ENCODE measurements at regions not wholly inside any gene's neighbourhood (a gene's known extent, or its start where the extent isn't known, plus 50 kb on each side); places are given as distances from the start of the nearest gene placed in this dataset.
A peak's percentile ranks its signal among the peaks of the same experiment; 100 is the strongest.

DNA sequence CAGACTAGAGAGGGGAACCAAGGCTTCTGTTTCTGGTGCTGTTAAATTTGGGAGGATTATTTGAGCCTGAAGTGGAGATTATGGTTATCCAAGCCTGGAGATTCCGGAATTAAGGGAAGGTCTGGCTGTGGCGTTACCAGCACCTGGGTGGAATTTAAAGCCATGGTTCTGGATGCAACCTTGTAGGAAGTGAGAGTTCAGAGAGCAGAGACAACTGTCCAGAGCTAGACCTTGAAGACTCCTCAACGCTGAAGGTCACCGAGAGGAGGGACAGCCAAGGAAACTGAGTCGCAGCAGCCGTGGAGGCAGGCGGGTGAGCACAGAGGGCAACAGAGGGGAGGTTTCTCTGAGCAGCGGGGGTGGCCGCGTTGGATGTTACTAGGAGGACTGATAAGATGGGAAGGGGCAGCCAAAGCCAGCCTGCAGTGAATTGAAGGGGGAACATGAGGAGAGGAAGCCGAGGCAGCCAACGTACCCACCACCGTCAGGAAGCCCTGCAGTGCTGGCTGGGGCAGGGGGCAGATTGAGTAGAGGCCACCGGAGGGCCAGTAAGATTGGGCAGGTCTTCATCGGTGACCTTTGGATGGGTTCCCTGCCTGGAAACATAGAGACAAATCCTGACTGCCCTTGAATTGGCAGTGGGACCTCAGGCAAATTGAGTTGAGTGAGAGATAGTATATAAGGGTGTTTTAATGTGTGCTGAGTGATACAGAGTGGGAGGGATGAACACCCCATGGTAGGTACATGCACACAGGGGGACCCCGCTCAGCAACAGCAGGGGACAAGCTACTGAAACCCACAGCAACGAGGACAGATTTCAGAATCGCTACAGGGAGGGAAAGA is 90.3 kb downstream of the SNX5 start (continued):
- TF ChIP-seq, protein P1, sequence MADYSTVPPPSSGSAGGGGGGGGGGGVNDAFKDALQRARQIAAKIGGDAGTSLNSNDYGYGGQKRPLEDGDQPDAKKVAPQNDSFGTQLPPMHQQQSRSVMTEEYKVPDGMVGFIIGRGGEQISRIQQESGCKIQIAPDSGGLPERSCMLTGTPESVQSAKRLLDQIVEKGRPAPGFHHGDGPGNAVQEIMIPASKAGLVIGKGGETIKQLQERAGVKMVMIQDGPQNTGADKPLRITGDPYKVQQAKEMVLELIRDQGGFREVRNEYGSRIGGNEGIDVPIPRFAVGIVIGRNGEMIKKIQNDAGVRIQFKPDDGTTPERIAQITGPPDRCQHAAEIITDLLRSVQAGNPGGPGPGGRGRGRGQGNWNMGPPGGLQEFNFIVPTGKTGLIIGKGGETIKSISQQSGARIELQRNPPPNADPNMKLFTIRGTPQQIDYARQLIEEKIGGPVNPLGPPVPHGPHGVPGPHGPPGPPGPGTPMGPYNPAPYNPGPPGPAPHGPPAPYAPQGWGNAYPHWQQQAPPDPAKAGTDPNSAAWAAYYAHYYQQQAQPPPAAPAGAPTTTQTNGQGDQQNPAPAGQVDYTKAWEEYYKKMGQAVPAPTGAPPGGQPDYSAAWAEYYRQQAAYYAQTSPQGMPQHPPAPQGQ (CRISPR knock-in tag; IDR thresholded peaks at IDR 0.05; ENCODE audit: borderline replicate concordance), result peak; percentile 86; the same call in 1 of the 2 replicates
- no peak for TF ChIP-seq ZBTB3 (CRISPR knock-in tag; IDR thresholded peaks at IDR 0.05; ENCODE audit: borderline replicate concordance, low read depth)
- TF ChIP-seq TBX3 (IDR thresholded peaks at IDR 0.05; ENCODE audit: borderline replicate concordance), result no peak
- TF ChIP-seq POLR2G (IDR thresholded peaks at IDR 0.05; ENCODE audit: low read depth, low read length), result peak; percentile 55; the same call in 1 of the 2 replicates
- TF ChIP-seq, protein P2, sequence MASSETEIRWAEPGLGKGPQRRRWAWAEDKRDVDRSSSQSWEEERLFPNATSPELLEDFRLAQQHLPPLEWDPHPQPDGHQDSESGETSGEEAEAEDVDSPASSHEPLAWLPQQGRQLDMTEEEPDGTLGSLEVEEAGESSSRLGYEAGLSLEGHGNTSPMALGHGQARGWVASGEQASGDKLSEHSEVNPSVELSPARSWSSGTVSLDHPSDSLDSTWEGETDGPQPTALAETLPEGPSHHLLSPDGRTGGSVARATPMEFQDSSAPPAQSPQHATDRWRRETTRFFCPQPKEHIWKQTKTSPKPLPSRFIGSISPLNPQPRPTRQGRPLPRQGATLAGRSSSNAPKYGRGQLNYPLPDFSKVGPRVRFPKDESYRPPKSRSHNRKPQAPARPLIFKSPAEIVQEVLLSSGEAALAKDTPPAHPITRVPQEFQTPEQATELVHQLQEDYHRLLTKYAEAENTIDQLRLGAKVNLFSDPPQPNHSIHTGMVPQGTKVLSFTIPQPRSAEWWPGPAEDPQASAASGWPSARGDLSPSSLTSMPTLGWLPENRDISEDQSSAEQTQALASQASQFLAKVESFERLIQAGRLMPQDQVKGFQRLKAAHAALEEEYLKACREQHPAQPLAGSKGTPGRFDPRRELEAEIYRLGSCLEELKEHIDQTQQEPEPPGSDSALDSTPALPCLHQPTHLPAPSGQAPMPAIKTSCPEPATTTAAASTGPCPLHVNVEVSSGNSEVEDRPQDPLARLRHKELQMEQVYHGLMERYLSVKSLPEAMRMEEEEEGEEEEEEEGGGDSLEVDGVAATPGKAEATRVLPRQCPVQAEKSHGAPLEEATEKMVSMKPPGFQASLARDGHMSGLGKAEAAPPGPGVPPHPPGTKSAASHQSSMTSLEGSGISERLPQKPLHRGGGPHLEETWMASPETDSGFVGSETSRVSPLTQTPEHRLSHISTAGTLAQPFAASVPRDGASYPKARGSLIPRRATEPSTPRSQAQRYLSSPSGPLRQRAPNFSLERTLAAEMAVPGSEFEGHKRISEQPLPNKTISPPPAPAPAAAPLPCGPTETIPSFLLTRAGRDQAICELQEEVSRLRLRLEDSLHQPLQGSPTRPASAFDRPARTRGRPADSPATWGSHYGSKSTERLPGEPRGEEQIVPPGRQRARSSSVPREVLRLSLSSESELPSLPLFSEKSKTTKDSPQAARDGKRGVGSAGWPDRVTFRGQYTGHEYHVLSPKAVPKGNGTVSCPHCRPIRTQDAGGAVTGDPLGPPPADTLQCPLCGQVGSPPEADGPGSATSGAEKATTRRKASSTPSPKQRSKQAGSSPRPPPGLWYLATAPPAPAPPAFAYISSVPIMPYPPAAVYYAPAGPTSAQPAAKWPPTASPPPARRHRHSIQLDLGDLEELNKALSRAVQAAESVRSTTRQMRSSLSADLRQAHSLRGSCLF (CRISPR knock-in tag; IDR thresholded peaks at IDR 0.05; ENCODE audit: borderline replicate concordance), result no peak
- TF ChIP-seq ZNF660 (CRISPR knock-in tag; IDR thresholded peaks at IDR 0.05; ENCODE audit: borderline replicate concordance, low read depth), result 0 out of 2 replicates have a peak, but pooled peaks have one; percentile 32
- no peak for TF ChIP-seq TAF15 (IDR thresholded peaks at IDR 0.05; ENCODE audit: low read depth, low read length, poor library complexity, severe bottlenecking)
- TF ChIP-seq RORA (CRISPR knock-in tag; IDR thresholded peaks at IDR 0.05), result no peak
- peak; percentile 45; the same call in 1 of the 2 replicates for TF ChIP-seq RFXAP (CRISPR knock-in tag; IDR thresholded peaks at IDR 0.05; ENCODE audit: borderline replicate concordance)
- TF ChIP-seq, protein P3, sequence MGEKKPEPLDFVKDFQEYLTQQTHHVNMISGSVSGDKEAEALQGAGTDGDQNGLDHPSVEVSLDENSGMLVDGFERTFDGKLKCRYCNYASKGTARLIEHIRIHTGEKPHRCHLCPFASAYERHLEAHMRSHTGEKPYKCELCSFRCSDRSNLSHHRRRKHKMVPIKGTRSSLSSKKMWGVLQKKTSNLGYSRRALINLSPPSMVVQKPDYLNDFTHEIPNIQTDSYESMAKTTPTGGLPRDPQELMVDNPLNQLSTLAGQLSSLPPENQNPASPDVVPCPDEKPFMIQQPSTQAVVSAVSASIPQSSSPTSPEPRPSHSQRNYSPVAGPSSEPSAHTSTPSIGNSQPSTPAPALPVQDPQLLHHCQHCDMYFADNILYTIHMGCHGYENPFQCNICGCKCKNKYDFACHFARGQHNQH (CRISPR knock-in tag; IDR thresholded peaks at IDR 0.05), result 0 out of 2 replicates have a peak, but pooled peaks have one; percentile 1
- no peak for TF ChIP-seq ETV6 (CRISPR knock-in tag; conservative IDR thresholded peaks at IDR 0.05)
- TF ChIP-seq, protein P4, sequence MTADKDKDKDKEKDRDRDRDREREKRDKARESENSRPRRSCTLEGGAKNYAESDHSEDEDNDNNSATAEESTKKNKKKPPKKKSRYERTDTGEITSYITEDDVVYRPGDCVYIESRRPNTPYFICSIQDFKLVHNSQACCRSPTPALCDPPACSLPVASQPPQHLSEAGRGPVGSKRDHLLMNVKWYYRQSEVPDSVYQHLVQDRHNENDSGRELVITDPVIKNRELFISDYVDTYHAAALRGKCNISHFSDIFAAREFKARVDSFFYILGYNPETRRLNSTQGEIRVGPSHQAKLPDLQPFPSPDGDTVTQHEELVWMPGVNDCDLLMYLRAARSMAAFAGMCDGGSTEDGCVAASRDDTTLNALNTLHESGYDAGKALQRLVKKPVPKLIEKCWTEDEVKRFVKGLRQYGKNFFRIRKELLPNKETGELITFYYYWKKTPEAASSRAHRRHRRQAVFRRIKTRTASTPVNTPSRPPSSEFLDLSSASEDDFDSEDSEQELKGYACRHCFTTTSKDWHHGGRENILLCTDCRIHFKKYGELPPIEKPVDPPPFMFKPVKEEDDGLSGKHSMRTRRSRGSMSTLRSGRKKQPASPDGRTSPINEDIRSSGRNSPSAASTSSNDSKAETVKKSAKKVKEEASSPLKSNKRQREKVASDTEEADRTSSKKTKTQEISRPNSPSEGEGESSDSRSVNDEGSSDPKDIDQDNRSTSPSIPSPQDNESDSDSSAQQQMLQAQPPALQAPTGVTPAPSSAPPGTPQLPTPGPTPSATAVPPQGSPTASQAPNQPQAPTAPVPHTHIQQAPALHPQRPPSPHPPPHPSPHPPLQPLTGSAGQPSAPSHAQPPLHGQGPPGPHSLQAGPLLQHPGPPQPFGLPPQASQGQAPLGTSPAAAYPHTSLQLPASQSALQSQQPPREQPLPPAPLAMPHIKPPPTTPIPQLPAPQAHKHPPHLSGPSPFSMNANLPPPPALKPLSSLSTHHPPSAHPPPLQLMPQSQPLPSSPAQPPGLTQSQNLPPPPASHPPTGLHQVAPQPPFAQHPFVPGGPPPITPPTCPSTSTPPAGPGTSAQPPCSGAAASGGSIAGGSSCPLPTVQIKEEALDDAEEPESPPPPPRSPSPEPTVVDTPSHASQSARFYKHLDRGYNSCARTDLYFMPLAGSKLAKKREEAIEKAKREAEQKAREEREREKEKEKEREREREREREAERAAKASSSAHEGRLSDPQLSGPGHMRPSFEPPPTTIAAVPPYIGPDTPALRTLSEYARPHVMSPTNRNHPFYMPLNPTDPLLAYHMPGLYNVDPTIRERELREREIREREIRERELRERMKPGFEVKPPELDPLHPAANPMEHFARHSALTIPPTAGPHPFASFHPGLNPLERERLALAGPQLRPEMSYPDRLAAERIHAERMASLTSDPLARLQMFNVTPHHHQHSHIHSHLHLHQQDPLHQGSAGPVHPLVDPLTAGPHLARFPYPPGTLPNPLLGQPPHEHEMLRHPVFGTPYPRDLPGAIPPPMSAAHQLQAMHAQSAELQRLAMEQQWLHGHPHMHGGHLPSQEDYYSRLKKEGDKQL (CRISPR knock-in tag; IDR thresholded peaks at IDR 0.05; ENCODE audit: low read depth), result no peak
- TF ChIP-seq SKI (IDR thresholded peaks at IDR 0.05; ENCODE audit: partially characterized antibody), result no peak
- no peak for TF ChIP-seq ZFAT (CRISPR knock-in tag; conservative IDR thresholded peaks at IDR 0.05)

Data from HepG2 (cell line).